GM21526 (cell line): ENCODE measurements at regions not wholly inside any gene's neighbourhood (a gene's known extent, or its start where the extent isn't known, plus 50 kb on each side); places are given as distances from the start of the nearest gene placed in this dataset.

ENCODE experiments used
- ATAC-seq: cut with Tn5 transposase; IDR thresholded peaks from one replicate; pipeline ENCODE4 v1.9.1; 2021; ENCODE audit warnings: moderate library complexity; ENCODE audit not compliant: unreplicated experiment, low FRiP score

GRCh38 chr2:118668431-118669424 is 178.7 kb downstream of the EN1 start:
- ATAC-seq, result no peak

GRCh38 chr2:118667964-118668363 is 179.5 kb downstream of the EN1 start:
- ATAC-seq, result no peak

- ATAC-seq, result no peak
These were observed 180.1 kb downstream of the EN1 start for GRCh38 chr2:118667348-118667747.

GRCh38 chr2:118665784-118666529 is 181.5 kb downstream of the EN1 start:
- no peak for ATAC-seq

GRCh38 chr2:118661179-118661578 is 186.3 kb downstream of the EN1 start:
- no peak for ATAC-seq

- ATAC-seq, result no peak
These were observed 188.8 kb downstream of the EN1 start for GRCh38 chr2:118658596-118659198.

- ATAC-seq, result no peak
These were observed 190.0 kb downstream of the EN1 start for GRCh38 chr2:118657466-118657865.

GRCh38 chr2:118654945-118655344 is 192.5 kb downstream of the EN1 start:
- no peak for ATAC-seq

- no peak for ATAC-seq
These were observed 197.1 kb downstream of the EN1 start for GRCh38 chr2:118650327-118650726.

- ATAC-seq, result no peak
These were observed 201.6 kb downstream of the EN1 start for GRCh38 chr2:118645876-118646275.

GRCh38 chr2:118644190-118644589 is 203.3 kb downstream of the EN1 start:
- ATAC-seq, result no peak

- no peak for ATAC-seq
These were observed 204.2 kb downstream of the EN1 start for GRCh38 chr2:118643294-118643693.

GRCh38 chr2:118642501-118642900 is 204.9 kb downstream of the EN1 start:
- no peak for ATAC-seq

GRCh38 chr2:118641711-118642110 is 205.7 kb downstream of the EN1 start:
- no peak for ATAC-seq

- no peak for ATAC-seq
These were observed 208.1 kb downstream of the EN1 start for GRCh38 chr2:118639371-118639770.

- no peak for ATAC-seq
These were observed 209.0 kb downstream of the EN1 start for GRCh38 chr2:118638453-118638852.

- ATAC-seq, result no peak
These were observed 211.6 kb downstream of the EN1 start for GRCh38 chr2:118635891-118636290.

- ATAC-seq, result no peak
These were observed 212.6 kb downstream of the EN1 start for GRCh38 chr2:118634876-118635275.

- no peak for ATAC-seq
These were observed 214.0 kb downstream of the EN1 start for GRCh38 chr2:118633371-118634018.

- no peak for ATAC-seq
These were observed 214.5 kb downstream of the EN1 start for GRCh38 chr2:118632921-118633320.

- no peak for ATAC-seq
These were observed 220.3 kb downstream of the EN1 start for GRCh38 chr2:118627156-118627555.
